T-cell (primary cell): ENCODE measurements at regions not wholly inside any gene's neighbourhood (a gene's known extent, or its start where the extent isn't known, plus 50 kb on each side); places are given as distances from the start of the nearest gene placed in this dataset.

Source experiments
- ATAC-seq, 4 experiments: fragments of 200-7000 bp in 3 of 4; fragments of 150-1000 bp in 1 of 4; cut with Tn5 transposase; replicated peaks in 1 of 4; 1 replicate in 3 of 4; 2 replicates in 1 of 4; pipeline ENCODE4 v1.10.0; 2021; ENCODE audit warnings: moderate library complexity in 3 of 4, mild to moderate bottlenecking in 2 of 4, moderate number of reproducible peaks in 1 of 4
- CTCF ChIA-PET, 2 donors: fragments of 300-600 bp; sonication (Branson Sonifier 250); formaldehyde crosslinking; loops; one replicate each; lab custom pipeline; 2022; ENCODE audit warnings: antibody characterized with exemption in 2 of 2; lab: Charles Lee
- POLR2A ChIA-PET, 2 donors: fragments of 300-600 bp; sonication (Branson Sonifier 250); formaldehyde crosslinking; loops; one replicate each; lab custom pipeline; 2022; ENCODE audit warnings: antibody characterized with exemption in 2 of 2; lab: Charles Lee
- DNase-seq, 35 experiments: peaks; one replicate each; pipeline versions ENCODE4 v3.0.0 to v3.0.0-alpha.2; 2013 to 2023
- H3K27ac ChIP-seq: one replicate; pipeline ENCODE4 v1.5.1; 2013; ENCODE audit warnings: low read length
- H3K27me3 ChIP-seq, 2 experiments: replicated peaks in 1 of 2; 1 replicate in 1 of 2; 2 replicates in 1 of 2; pipeline versions ENCODE4 v1.6.1 to v1.7.0; 2013; ENCODE audit warnings: low read length in 1 of 2, mixed read lengths in 1 of 2; ENCODE audit not compliant: control insufficient read depth in 2 of 2, insufficient read depth in 2 of 2; ENCODE audit errors: extremely low read depth in 1 of 2
- H3K36me3 ChIP-seq, 2 donors: 1 replicate in 1 of 2; 2 replicates in 1 of 2; pipeline versions ENCODE4 v1.6.1 to v1.7.0; 2013; ENCODE audit warnings: low read length in 1 of 2; ENCODE audit not compliant: control insufficient read depth in 2 of 2, insufficient read depth in 1 of 2; ENCODE audit errors: extremely low read depth in 1 of 2
- H3K4me1 ChIP-seq, 2 experiments: 1 replicate in 1 of 2; 2 replicates in 1 of 2; pipeline versions ENCODE4 v1.6.1 to v1.7.0; 2013; ENCODE audit warnings: low read length in 2 of 2, mixed read lengths in 1 of 2; ENCODE audit not compliant: insufficient read depth in 2 of 2, control insufficient read depth in 1 of 2; ENCODE audit errors: extremely low read depth in 1 of 2
- H3K4me3 ChIP-seq, 2 donors: 1 replicate in 1 of 2; 2 replicates in 1 of 2; pipeline versions ENCODE4 v1.5.1 to v1.7.0; 2013; ENCODE audit warnings: mild to moderate bottlenecking in 2 of 2, low read length in 1 of 2, moderate library complexity in 1 of 2; ENCODE audit not compliant: control insufficient read depth in 1 of 2; ENCODE audit errors: extremely low read depth in 1 of 2
- H3K9me3 ChIP-seq: 2 replicates; pipeline ENCODE4 v1.7.0; 2013
- H3K27ac Mint-ChIP-seq, 2 donors: one replicate each; pipeline ENCODE4 v1.8.0; 2020 to 2021; ENCODE audit warnings: mild to moderate bottlenecking in 2 of 2, mixed read lengths in 2 of 2
- H3K27me3 Mint-ChIP-seq, 2 donors: one replicate each; pipeline ENCODE4 v1.8.0; 2021 to 2022; ENCODE audit warnings: mixed read lengths in 2 of 2
- H3K36me3 Mint-ChIP-seq: one replicate; pipeline ENCODE4 v1.8.0; 2021; ENCODE audit warnings: mixed read lengths
- H3K4me1 Mint-ChIP-seq, 3 donors: one replicate each; pipeline ENCODE4 v1.8.0; 2020 to 2022; ENCODE audit warnings: mixed read lengths in 3 of 3, mild to moderate bottlenecking in 1 of 3
- H3K4me3 Mint-ChIP-seq, 3 donors: one replicate each; pipeline ENCODE4 v1.8.0; 2020 to 2022; ENCODE audit warnings: mild to moderate bottlenecking in 3 of 3, mixed read lengths in 3 of 3, moderate library complexity in 3 of 3
- H3K9me3 Mint-ChIP-seq, 3 donors: one replicate each; pipeline ENCODE4 v1.8.0; 2020 to 2022; ENCODE audit warnings: mixed read lengths in 3 of 3
- WGBS: methylation state at CpG from one replicate; pipeline ENCODE4 v1.1.5; 2013; ENCODE audit warnings: missing lambda C conversion rate; ENCODE audit not compliant: insufficient coverage; 5-methylcytosine and 5-hydroxymethylcytosine counted together

GRCh38 chr2:67719351-67719750 is 322.2 kb downstream of the ETAA1 start:
- Mint-ChIP-seq H3K36me3 (no peaks in the 10 kb centered on the region), H3K27ac (no peak overlapping the region), H3K9me3 (peaks cover 4 to 8% (median 4%) of the 10 kb centered on the region in 3 donors), H3K4me3 (no peak overlapping the region), H3K4me1 (no peaks in the 10 kb centered on the region), H3K27me3 (peaks cover 0 to 3% of the 10 kb centered on the region in 2 donors)
- WGBS, result no CpG with 5 or more reads among the region's 2 CpGs
- Histone ChIP-seq H3K4me1 (no peaks in the 10 kb centered on the region), H3K4me3 (no peak overlapping the region), H3K36me3 (no peaks in the 10 kb centered on the region), H3K9me3 (no peaks in the 10 kb centered on the region), H3K27ac (no peak overlapping the region), H3K27me3 (peaks cover 0 to 6% of the 10 kb centered on the region in 2 experiments)
- CTCF ChIA-PET, result no interaction called here
- DNase-seq, result no peak
- ATAC-seq, result no peak
- POLR2A ChIA-PET, result no interaction called here

GRCh38 chr2:67721516-67721915 is 324.4 kb downstream of the ETAA1 start:
- WGBS, result 60% methylated on average over 1 of the region's 1 CpG

GRCh38 chr2:67724261-67724660 is 327.1 kb downstream of the ETAA1 start:
- Histone ChIP-seq H3K9me3 (no peaks in the 10 kb centered on the region), H3K4me3 (no peak overlapping the region), H3K27ac (no peak overlapping the region), H3K4me1 (no peaks in the 10 kb centered on the region), H3K36me3 (no peaks in the 10 kb centered on the region), H3K27me3 (peaks cover 0 to 6% of the 10 kb centered on the region in 2 experiments)
- CTCF ChIA-PET, result no interaction called here
- 100% methylated on average over 1 of the region's 2 CpGs for WGBS
- POLR2A ChIA-PET, result no interaction called here
- Mint-ChIP-seq H3K27me3 (peaks cover 0 to 4% of the 10 kb centered on the region in 2 donors), H3K36me3 (no peaks in the 10 kb centered on the region), H3K27ac (no peak overlapping the region), H3K9me3 (peaks cover 4 to 8% (median 4%) of the 10 kb centered on the region in 3 donors), H3K4me3 (no peak overlapping the region), H3K4me1 (no peaks in the 10 kb centered on the region)
- no peak for DNase-seq
- ATAC-seq, result no peak

More at GRCh38 chr2:67721516-67721915, 324.4 kb downstream of the ETAA1 start:
- DNase-seq, result no peak
- H3K4me1 ChIP-seq, result no peaks in the 10 kb centered on the region
- Mint-ChIP-seq H3K27me3 (peaks cover 3 to 4% of the 10 kb centered on the region in 2 donors), H3K27ac (no peak overlapping the region), H3K9me3 (peaks cover 4 to 8% (median 4%) of the 10 kb centered on the region in 3 donors), H3K36me3 (no peaks in the 10 kb centered on the region), H3K4me1 (no peaks in the 10 kb centered on the region), H3K4me3 (no peak overlapping the region)
- no peaks in the 10 kb centered on the region for H3K9me3 ChIP-seq
- ATAC-seq, result no peak
- no peaks in the 10 kb centered on the region for H3K36me3 ChIP-seq
- ChIA-PET POLR2A (no interaction called here), CTCF (no interaction called here)
- H3K27ac ChIP-seq, result no peak overlapping the region
- H3K27me3 ChIP-seq, result peaks cover 0 to 6% of the 10 kb centered on the region in 2 experiments
- no peak overlapping the region for H3K4me3 ChIP-seq

GRCh38 chr2:67725731-67726130 is 328.6 kb downstream of the ETAA1 start:
- Histone ChIP-seq H3K27me3 (peaks cover 0 to 6% of the 10 kb centered on the region in 2 experiments), H3K4me3 (no peak overlapping the region), H3K27ac (no peak overlapping the region), H3K4me1 (no peaks in the 10 kb centered on the region), H3K36me3 (no peaks in the 10 kb centered on the region), H3K9me3 (no peaks in the 10 kb centered on the region)
- no CpG with 5 or more reads among the region's 1 CpG for WGBS
- DNase-seq, result no peak
- ATAC-seq, result no peak
- no peak overlapping the region for H3K4me3 Mint-ChIP-seq
- H3K27me3 Mint-ChIP-seq, result peaks cover 0 to 4% of the 10 kb centered on the region in 2 donors
- H3K4me1 Mint-ChIP-seq, result no peaks in the 10 kb centered on the region
- H3K9me3 Mint-ChIP-seq, result peaks cover 3 to 6% (median 4%) of the 10 kb centered on the region in 3 donors
- no peaks in the 10 kb centered on the region for H3K36me3 Mint-ChIP-seq
- CTCF ChIA-PET, result interaction anchor here (0.5 to 0.7 kb wide), 2 partner anchors 331 to 1027 kb away, joined by 3 to 10 read pairs; no protein-coding TSS in a partner anchor
- POLR2A ChIA-PET, result no interaction called here
- no peak overlapping the region for H3K27ac Mint-ChIP-seq

GRCh38 chr2:67726416-67726815 is 329.3 kb downstream of the ETAA1 start:
- ChIA-PET CTCF (interaction anchor here (0.5 to 0.7 kb wide), 2 partner anchors 332 to 1028 kb away, joined by 3 to 10 read pairs; no protein-coding TSS in a partner anchor), POLR2A (no interaction called here)
- peaks cover 0 to 6% of the 10 kb centered on the region in 2 experiments for H3K27me3 ChIP-seq
- H3K9me3 ChIP-seq, result no peaks in the 10 kb centered on the region
- Mint-ChIP-seq H3K9me3 (no peaks in the 10 kb centered on the region), H3K27ac (no peak overlapping the region), H3K27me3 (peaks cover 0 to 4% of the 10 kb centered on the region in 2 donors), H3K36me3 (no peaks in the 10 kb centered on the region), H3K4me1 (no peaks in the 10 kb centered on the region), H3K4me3 (no peak overlapping the region)
- WGBS, result no CpG with 5 or more reads among the region's 4 CpGs
- H3K27ac ChIP-seq, result no peak overlapping the region
- no peak overlapping the region for H3K4me3 ChIP-seq
- DNase-seq (no peak), ATAC-seq (no peak)
- H3K36me3 ChIP-seq, result no peaks in the 10 kb centered on the region
- H3K4me1 ChIP-seq, result no peaks in the 10 kb centered on the region

GRCh38 chr2:67727131-67727530 is 330.0 kb downstream of the ETAA1 start:
- Mint-ChIP-seq H3K4me3 (no peak overlapping the region), H3K9me3 (no peaks in the 10 kb centered on the region), H3K27me3 (peaks cover 0 to 4% of the 10 kb centered on the region in 2 donors), H3K36me3 (no peaks in the 10 kb centered on the region), H3K4me1 (no peaks in the 10 kb centered on the region), H3K27ac (no peak overlapping the region)
- ChIA-PET CTCF (no interaction called here), POLR2A (no interaction called here)
- DNase-seq (no peak), ATAC-seq (no peak)
- Histone ChIP-seq H3K4me3 (no peak overlapping the region), H3K36me3 (no peaks in the 10 kb centered on the region), H3K9me3 (no peaks in the 10 kb centered on the region), H3K27me3 (no peaks in the 10 kb centered on the region), H3K27ac (no peak overlapping the region), H3K4me1 (no peaks in the 10 kb centered on the region)
- WGBS, result 86% methylated on average over 3 of the region's 9 CpGs

GRCh38 chr2:67727623-67728022 is 330.5 kb downstream of the ETAA1 start:
- H3K4me3 ChIP-seq, result no peak overlapping the region
- Mint-ChIP-seq H3K4me1 (no peaks in the 10 kb centered on the region), H3K9me3 (no peaks in the 10 kb centered on the region), H3K27ac (no peak overlapping the region), H3K36me3 (no peaks in the 10 kb centered on the region), H3K4me3 (no peak overlapping the region), H3K27me3 (peaks cover 0 to 4% of the 10 kb centered on the region in 2 donors)
- no peaks in the 10 kb centered on the region for H3K9me3 ChIP-seq
- ChIA-PET POLR2A (no interaction called here), CTCF (no interaction called here)
- H3K36me3 ChIP-seq, result no peaks in the 10 kb centered on the region
- no peaks in the 10 kb centered on the region for H3K27me3 ChIP-seq
- no peaks in the 10 kb centered on the region for H3K4me1 ChIP-seq
- H3K27ac ChIP-seq, result no peak overlapping the region
- 51% methylated on average over 2 of the region's 4 CpGs for WGBS
- DNase-seq, result no peak
- ATAC-seq, result no peak
